Nephron progenitor cell (in vitro differentiated cells): ENCODE measurements at regions not wholly inside any gene's neighbourhood (a gene's known extent, or its start where the extent isn't known, plus 50 kb on each side); places are given as distances from the start of the nearest gene placed in this dataset.

Source experiments
- DNase-seq: peaks from one replicate; pipeline ENCODE4 v3.0.0; 2021
- H3K27ac Mint-ChIP-seq: 2 replicates; pipeline ENCODE4 v1.8.0; 2021; ENCODE audit warnings: mild to moderate bottlenecking, moderate library complexity, mixed read lengths
- H3K27me3 Mint-ChIP-seq: 2 replicates; pipeline ENCODE4 v1.8.0; 2021; ENCODE audit warnings: mild to moderate bottlenecking, low read depth, mixed read lengths; ENCODE audit not compliant: poor library complexity
- H3K36me3 Mint-ChIP-seq: 2 replicates; pipeline ENCODE4 v1.8.0; 2021; ENCODE audit warnings: low read depth, mixed read lengths
- H3K4me1 Mint-ChIP-seq: 2 replicates; pipeline ENCODE4 v1.8.0; 2021; ENCODE audit warnings: mixed read lengths
- H3K4me3 Mint-ChIP-seq: 2 replicates; pipeline ENCODE4 v1.8.0; 2021; ENCODE audit warnings: mild to moderate bottlenecking, moderate library complexity, mixed read lengths
- H3K9me3 Mint-ChIP-seq: 2 replicates; pipeline ENCODE4 v1.8.0; 2021; ENCODE audit warnings: mild to moderate bottlenecking, moderate library complexity, mixed read lengths
- CTCF ChIP-seq: fragments of 200-600 bp; sonication (generic); IDR thresholded peaks from 2 replicates; pipeline ENCODE4 v1.5.0; 2021; ENCODE audit warnings: antibody characterized with exemption

- peaks cover 34% of the 10 kb centered on the region for H3K27me3 Mint-ChIP-seq
- no peak overlapping the region for H3K4me3 Mint-ChIP-seq
- peaks cover 14% of the 10 kb centered on the region for H3K36me3 Mint-ChIP-seq
Observed at GRCh38 chr13:21321269-21321668, 137.8 kb downstream of the ZDHHC20 start.

GRCh38 chr13:21322327-21322965 lies 136.7 kb downstream of the ZDHHC20 start:
- Mint-ChIP-seq H3K27ac (no peak overlapping the region), H3K36me3 (peaks cover 12% of the 10 kb centered on the region), H3K27me3 (peaks cover 46% of the 10 kb centered on the region), H3K4me1 (peaks cover 26% of the 10 kb centered on the region), H3K4me3 (no peak overlapping the region), H3K9me3 (peaks cover 9% of the 10 kb centered on the region)
- TF ChIP-seq CTCF, result no peak
- no peak for DNase-seq

More at GRCh38 chr13:21321269-21321668, 137.8 kb downstream of the ZDHHC20 start:
- no peak for TF ChIP-seq CTCF
- Mint-ChIP-seq H3K9me3 (peaks cover 11% of the 10 kb centered on the region), H3K27ac (no peak overlapping the region), H3K4me1 (peaks cover 16% of the 10 kb centered on the region)
- DNase-seq, result no peak
